ENCODE measurements at regions not wholly inside any gene's neighbourhood (a gene's known extent, or its start where the extent isn't known, plus 50 kb on each side); places are given as distances from the start of the nearest gene placed in this dataset.

GRCh38 chr1:106266786-106267185 is 789.7 kb upstream of the PRMT6 start:
- H3K4me3 ChIP-seq, result no peak overlapping the region
- no peaks in the 10 kb centered on the region for H3K4me1 ChIP-seq (replicated peaks; ENCODE audit: insufficient read depth)
- POLR2A ChIA-PET (ENCODE audit: unreplicated experiment), result no interaction called here
- H4K20me1 ChIP-seq (ENCODE audit: insufficient read depth), result no peaks in the 10 kb centered on the region
- H3K79me2 ChIP-seq (ENCODE audit: low read depth), result no peaks in the 10 kb centered on the region
- H3K4me2 ChIP-seq, result no peak overlapping the region
- TF ChIP-seq EZH2 (IDR thresholded peaks at IDR 0.05; ENCODE audit: low read depth) (no peak), CTCF (conservative IDR thresholded peaks at IDR 0.05) (no peak)
- CTCF ChIA-PET, result no interaction called here
- no peak overlapping the region for H2AFZ ChIP-seq
- no TSS peak for BruUV-seq (replicated peaks)
- no peaks in the 10 kb centered on the region for H3F3A ChIP-seq (ENCODE audit: insufficient read depth, low read depth)
- no peak overlapping the region for H3K27ac ChIP-seq
- intact Hi-C loops (cut with micrococcal nuclease; ENCODE audit: unreplicated experiment), result no loop called here
- H3K9me3 ChIP-seq (ENCODE audit: insufficient read depth, low read depth), result no peaks in the 10 kb centered on the region
- H3K9me2 ChIP-seq (ENCODE audit: insufficient read depth), result no peaks in the 10 kb centered on the region; the same call in 1 of the 2 replicates
- H3K27me3 ChIP-seq (ENCODE audit: insufficient read depth, low read depth), result no peaks in the 10 kb centered on the region
- no peak for DNase-seq
- H3K36me3 ChIP-seq (ENCODE audit: low read depth), result no peaks in the 10 kb centered on the region

- Histone ChIP-seq H2AFZ (no peak overlapping the region), H3K36me3 (ENCODE audit: low read depth) (no peaks in the 10 kb centered on the region)
These were observed 788.4 kb upstream of the PRMT6 start for GRCh38 chr1:106268070-106268469.

GRCh38 chr1:106276871-106277270 is 779.6 kb upstream of the PRMT6 start:
- no peak overlapping the region for H3K4me2 ChIP-seq
- H3K4me3 ChIP-seq, result no peak overlapping the region
- H3K9me2 ChIP-seq (ENCODE audit: insufficient read depth), result peaks cover 9% of the 10 kb centered on the region; the same call in 1 of the 2 replicates
- H3K9me3 ChIP-seq (ENCODE audit: insufficient read depth, low read depth), result no peaks in the 10 kb centered on the region
- no TSS peak for BruUV-seq (replicated peaks)
- no peak for TF ChIP-seq EZH2 (IDR thresholded peaks at IDR 0.05; ENCODE audit: low read depth)
- TF ChIP-seq CTCF (conservative IDR thresholded peaks at IDR 0.05), result no peak
- POLR2A ChIA-PET (ENCODE audit: unreplicated experiment), result no interaction called here
- H3F3A ChIP-seq (ENCODE audit: insufficient read depth, low read depth), result no peaks in the 10 kb centered on the region
- no peaks in the 10 kb centered on the region for H3K27me3 ChIP-seq (ENCODE audit: insufficient read depth, low read depth)
- intact Hi-C loops (cut with micrococcal nuclease; ENCODE audit: unreplicated experiment), result no loop called here
- no peaks in the 10 kb centered on the region for H3K4me1 ChIP-seq (replicated peaks; ENCODE audit: insufficient read depth)
- no peak for DNase-seq
- no peak overlapping the region for H3K27ac ChIP-seq
- CTCF ChIA-PET, result no interaction called here
- no peak overlapping the region for H2AFZ ChIP-seq
- H3K79me2 ChIP-seq (ENCODE audit: low read depth), result no peaks in the 10 kb centered on the region
- H3K36me3 ChIP-seq (ENCODE audit: low read depth), result no peaks in the 10 kb centered on the region
- peaks cover 4% of the 10 kb centered on the region; the same call in 1 of the 2 replicates for H4K20me1 ChIP-seq (ENCODE audit: insufficient read depth)

More at GRCh38 chr1:106268070-106268469, 788.4 kb upstream of the PRMT6 start:
- Histone ChIP-seq H4K20me1 (ENCODE audit: insufficient read depth) (no peaks in the 10 kb centered on the region), H3K27me3 (ENCODE audit: insufficient read depth, low read depth) (no peaks in the 10 kb centered on the region), H3K9me3 (ENCODE audit: insufficient read depth, low read depth) (no peaks in the 10 kb centered on the region), H3K4me1 (replicated peaks; ENCODE audit: insufficient read depth) (no peaks in the 10 kb centered on the region), H3F3A (ENCODE audit: insufficient read depth, low read depth) (no peaks in the 10 kb centered on the region), H3K4me2 (no peak overlapping the region), H3K27ac (no peak overlapping the region), H3K79me2 (ENCODE audit: low read depth) (no peaks in the 10 kb centered on the region), H3K9me2 (ENCODE audit: insufficient read depth) (no peaks in the 10 kb centered on the region; the same call in 1 of the 2 replicates), H3K4me3 (no peak overlapping the region)
- no peak for TF ChIP-seq EZH2 (IDR thresholded peaks at IDR 0.05; ENCODE audit: low read depth)
- no peak; the same call in 1 of the 2 replicates for TF ChIP-seq CTCF (conservative IDR thresholded peaks at IDR 0.05)
- no peak for DNase-seq
- POLR2A ChIA-PET (ENCODE audit: unreplicated experiment), result no interaction called here
- BruUV-seq (replicated peaks), result no TSS peak
- CTCF ChIA-PET, result no interaction called here
- intact Hi-C loops (cut with micrococcal nuclease; ENCODE audit: unreplicated experiment), result no loop called here

Measured in PC-9 (cell line).